HG03196 (cell line): ENCODE measurements at regions not wholly inside any gene's neighbourhood (a gene's known extent, or its start where the extent isn't known, plus 50 kb on each side); places are given as distances from the start of the nearest gene placed in this dataset.

Experiments
- ATAC-seq: cut with Tn5 transposase; IDR thresholded peaks from one replicate; pipeline ENCODE4 v1.9.1; 2021; ENCODE audit not compliant: unreplicated experiment

- ATAC-seq, result no peak
Measured at GRCh38 chr9:89790542-89791109, 185.8 kb downstream of the GADD45G start.

GRCh38 chr9:89791754-89792153 lies 186.9 kb downstream of the GADD45G start:
- no peak for ATAC-seq

DNA sequence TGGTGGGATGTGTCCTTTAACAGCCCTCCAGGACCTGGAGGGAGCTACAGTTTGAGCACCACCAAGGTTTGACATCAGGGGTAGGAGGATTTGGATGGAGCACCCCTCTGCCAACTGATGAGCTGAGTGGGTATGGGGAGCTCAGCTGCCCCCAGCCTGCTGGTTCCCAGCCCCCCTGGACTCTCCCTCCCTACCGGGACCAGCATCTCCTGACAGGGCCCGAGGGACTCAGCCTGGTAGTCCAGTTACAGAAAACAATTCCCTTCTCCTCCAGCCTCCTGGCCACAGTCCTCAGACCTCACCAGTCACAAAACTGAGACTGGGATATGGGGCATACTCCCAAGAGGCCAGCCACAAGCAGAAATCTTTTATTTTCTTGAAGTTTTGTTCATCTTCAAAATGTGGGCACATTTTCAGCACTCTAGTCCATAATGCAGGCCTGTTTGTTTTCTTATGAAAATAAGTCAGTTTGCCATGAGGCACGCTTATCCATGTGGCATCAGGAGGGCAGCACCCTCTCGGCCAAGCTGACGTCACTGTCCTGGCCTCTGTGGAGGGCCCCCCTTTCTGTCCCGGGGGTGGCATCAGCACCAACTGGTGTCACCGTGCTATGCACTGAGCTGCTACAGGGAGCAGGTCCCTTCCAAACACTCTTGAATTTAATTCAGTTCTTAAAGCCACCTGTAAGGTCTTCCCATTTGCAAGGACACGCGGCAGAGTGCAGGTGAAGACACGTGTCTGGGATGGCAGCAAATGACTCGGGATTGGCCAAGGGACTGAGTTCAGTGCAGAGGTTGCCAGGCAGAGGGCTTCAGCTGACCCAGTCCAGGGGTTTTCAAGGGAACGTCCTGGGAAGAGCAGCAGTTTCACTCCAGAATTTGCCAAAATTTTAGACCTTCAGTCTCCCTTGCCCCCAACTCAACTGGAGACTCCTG lies 187.6 kb downstream of the GADD45G start:
- no peak for ATAC-seq

GRCh38 chr9:89793124-89793495 lies 188.3 kb downstream of the GADD45G start:
- no peak for ATAC-seq

- ATAC-seq, result no peak
Measured at GRCh38 chr9:89793551-89793950, 188.7 kb downstream of the GADD45G start.

GRCh38 chr9:89794918-89795317 lies 190.1 kb downstream of the GADD45G start:
- ATAC-seq, result no peak

DNA sequence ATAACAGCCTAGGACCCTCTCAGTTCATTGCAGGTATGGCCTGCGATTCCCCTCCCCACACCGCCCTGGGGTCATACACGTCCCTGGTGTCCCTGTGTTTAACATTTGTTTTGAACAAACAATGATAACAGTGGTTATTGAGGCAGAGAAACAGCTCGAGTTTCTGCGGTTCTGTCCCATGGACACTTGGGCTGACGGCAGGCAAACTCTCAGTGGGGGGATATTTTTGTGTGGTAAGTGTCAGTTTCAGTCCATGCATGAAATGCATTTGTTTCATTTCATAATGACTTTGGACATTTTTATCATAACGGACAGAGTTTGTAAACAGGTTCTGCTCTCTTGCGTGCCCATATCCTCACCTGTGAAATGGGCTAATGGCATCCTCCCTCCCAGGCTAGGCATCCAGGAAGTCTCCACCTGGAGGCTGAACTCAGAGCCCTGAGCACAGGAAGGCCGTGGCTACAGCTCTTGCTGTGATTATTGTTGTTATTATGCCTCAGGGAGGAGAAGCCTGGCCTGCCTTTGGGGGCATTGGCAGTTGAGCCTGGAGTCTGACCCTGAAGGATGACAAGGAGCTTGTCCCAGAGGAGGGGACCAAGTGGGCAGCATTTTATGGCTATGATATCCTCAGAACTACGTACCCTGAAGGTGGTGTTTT lies 190.9 kb downstream of the GADD45G start:
- no peak for ATAC-seq

- no peak for ATAC-seq
Measured at GRCh38 chr9:89796606-89797005, 191.8 kb downstream of the GADD45G start.

DNA sequence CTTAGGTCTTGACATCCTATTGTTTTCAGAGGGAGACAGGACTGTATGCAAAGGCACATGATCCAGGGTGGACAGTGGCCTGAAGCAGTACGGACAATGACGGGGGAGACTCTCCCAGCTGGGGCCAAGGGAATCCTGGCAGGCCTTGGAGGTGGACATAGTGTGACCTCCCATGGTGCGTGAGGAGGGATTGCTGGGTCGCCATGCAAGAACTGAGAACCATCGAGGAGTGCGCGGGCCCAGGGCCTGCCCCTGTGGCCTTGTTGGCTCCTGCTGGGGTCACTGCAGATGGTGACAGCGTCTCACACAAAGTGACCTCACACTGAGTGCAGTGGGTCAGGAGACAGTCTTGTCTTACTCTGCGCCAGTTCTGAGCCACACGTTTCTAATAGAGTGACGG lies 192.4 kb downstream of the GADD45G start:
- ATAC-seq, result no peak

GRCh38 chr9:89797937-89798455 lies 193.2 kb downstream of the GADD45G start:
- no peak for ATAC-seq

DNA sequence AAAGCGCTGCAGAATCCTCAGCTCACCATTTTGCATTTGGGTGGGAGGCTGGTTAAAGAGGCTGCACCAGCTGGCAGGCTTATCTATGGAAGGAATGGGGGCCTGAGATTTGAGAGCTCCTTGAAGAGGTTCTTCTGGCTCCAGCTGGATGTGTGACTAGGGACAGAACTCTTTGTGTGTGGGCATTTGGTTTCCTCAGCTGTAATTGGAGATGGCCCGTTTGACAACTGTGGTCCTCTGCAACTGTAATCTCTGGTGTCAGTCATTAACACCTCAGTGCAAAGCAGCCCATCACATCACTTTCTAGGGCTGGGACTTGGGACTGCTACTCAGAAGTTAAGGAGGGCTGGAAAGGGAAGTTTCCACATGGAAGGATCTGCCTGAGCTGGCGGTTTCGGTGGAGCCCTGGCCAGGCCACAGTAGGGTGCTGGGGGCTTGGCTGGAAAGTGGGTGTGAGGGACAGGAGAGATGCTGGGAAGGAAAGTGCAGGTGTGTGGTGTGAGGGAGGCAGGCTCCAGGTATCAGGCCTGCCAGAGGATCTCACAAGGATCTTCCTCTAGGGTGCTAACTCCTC lies 193.8 kb downstream of the GADD45G start:
- no peak for ATAC-seq

DNA sequence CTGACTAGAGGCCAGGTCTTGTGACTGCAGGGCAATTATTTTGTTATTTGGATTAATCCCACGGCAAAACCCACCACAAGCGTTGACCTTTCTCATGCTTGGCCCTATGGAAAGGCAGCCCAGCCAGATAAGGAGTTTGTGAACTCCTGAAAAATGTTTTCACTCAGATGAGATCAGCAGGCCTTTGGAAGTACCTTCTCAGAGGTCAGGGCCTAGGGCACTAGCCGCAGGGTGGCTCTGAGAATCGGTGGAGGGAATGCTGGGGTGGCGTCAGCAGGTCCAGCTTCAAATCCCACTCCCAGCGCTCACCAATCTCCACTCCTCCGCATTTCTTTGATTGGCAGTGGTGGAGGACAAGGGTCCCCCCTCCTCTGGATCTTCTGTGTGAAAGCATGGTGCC lies 194.4 kb downstream of the GADD45G start:
- ATAC-seq, result no peak

DNA sequence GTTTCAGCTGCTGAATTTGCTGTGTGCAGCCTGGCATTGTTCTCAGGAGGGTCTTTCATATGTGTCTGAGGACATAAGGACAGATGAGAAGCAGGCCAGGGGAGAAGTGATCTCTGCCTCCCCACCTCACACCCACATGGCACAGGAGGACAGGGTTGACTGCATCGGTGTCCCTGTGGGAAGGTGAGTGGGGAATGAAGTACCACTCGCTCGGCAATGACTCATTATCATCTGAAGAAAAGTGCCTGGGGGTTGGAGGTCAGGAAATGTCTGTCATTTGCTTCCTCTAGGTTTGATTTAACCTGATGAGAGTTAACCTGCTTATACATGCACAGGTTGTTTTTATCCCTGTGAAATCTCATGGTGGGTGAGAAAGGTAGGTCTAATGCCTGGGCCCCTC lies 195.0 kb downstream of the GADD45G start:
- ATAC-seq, result no peak

GRCh38 chr9:89801341-89801740 lies 196.5 kb downstream of the GADD45G start:
- no peak for ATAC-seq

DNA sequence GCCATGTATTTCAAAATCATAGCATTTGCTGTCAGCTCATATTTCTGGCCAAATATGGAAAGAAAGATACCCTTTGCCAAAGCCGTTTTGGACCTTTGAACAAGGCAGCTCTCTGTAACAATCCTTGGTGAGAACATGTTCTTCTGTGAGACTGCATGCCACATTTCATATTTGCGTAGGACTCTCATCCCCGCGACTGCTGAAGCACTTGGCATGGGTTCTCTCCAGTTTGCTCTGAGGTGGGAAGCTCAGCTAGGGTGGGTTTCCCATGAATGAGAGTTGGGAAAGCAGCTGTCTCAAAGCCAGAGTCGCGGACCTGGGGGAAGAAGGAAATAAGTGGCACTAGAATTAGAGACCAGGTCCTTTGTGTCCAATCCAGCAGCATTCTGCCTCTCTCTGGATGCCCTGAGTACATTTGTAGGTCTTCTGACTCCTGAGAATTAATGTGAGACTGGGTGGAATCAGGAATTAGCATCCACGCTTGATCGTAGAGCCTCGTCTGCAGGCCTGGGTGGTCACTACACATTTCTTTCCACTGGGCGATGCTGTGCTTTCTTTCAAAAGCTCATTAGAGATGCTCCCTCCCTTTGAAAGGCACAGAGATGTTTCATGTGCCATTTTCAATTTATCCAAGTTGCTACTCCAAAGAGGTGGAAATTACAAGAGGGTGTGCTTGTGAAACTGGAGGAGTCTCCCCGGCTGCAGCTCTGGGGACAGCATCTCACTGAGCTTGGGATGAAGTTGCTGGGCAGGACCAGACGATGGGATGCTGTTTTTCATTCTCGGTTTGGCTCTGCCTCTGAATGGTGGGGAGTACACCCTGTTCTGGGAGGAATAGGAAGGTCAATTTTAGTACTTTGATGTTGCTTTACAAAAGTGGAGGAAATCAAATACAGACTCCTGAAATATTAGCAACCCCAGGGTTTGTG lies 197.2 kb downstream of the GADD45G start:
- no peak for ATAC-seq

- no peak for ATAC-seq
Measured at GRCh38 chr9:89802781-89803355, 198.1 kb downstream of the GADD45G start.

GRCh38 chr9:89803403-89803802 lies 198.6 kb downstream of the GADD45G start:
- ATAC-seq, result no peak

DNA sequence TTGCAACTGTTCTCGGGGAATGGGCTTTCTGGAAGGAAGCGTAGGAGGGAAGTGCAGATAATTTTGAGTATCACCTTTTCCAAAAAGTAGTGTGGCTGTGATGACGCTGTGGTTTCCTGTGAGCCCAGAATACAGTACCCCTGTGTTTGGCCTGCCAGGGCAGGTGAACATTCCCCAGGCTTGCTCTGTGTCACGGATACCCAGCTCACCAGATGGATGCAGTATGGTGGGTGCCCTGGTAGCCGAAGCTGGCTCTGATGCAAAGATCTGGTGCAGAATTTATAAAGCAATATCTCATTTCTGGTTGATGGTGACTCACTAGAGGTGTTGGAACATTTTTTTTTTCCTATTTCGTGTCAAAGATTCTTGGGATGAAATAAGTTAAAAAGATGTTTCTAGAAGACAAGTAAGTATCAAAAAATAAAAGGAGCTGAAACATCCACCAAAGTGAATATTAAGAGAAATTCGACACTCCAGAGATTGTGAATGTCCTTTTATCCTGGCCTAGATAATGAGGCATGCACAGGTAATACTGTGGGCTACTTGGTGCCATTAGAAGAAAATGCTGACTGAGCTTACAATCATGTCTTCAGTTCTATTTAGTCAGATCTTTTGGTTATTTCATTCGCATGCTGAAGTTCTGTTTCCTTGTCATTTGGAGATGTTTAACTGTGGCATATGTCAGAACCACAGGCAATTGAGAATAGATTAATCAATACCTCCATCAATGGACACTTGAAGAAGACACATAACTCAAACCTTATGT lies 200.1 kb downstream of the GADD45G start:
- ATAC-seq, result no peak

DNA sequence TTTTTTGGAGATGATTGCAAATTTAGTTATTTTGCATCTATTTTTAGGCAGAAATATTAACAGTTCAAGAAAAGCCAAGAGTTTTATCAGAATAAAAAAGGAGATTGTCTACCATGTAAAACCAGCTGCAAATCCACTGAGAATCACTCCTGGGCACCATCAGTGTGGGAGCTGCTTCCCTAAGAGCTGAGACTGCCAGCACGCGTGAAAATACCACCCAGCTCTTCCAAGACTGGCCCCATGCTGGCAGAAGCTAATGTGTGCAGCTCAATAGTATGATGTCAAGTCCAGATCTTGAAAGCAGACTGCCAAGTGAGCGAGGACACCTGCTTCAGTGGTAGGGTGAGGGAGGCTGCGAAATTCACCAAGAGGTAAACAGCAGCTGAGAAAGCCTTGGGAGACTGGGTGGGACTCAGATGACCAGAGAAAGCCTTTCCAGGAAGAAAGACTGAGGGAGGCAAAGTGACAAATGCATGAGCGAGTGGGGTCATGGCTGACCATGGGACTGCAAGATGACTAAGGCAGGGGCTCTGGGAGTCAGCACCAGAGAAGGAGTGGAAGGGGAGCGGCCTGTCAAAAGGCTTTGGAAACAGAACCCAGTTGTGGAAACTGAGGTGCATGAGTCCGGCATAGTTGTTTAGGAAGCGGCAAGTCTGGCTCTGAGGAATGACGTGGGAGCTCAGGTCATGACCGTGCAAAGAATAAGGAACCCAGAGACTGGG lies 200.9 kb downstream of the GADD45G start:
- no peak for ATAC-seq
